Femur (tissue), 1 donor: ENCODE measurements at regions not wholly inside any gene's neighbourhood (a gene's known extent, or its start where the extent isn't known, plus 50 kb on each side); places are given as distances from the start of the nearest gene placed in this dataset.
"Not testable (repeated sequence)": the region's sequence is repeated elsewhere in the genome, so short reads cannot be mapped to it uniquely, and the experiment has no call there.

Experiments used
- DNase-seq: peaks from one replicate; pipeline ENCODE4 v3.0.0-alpha.2; 2017

DNA sequence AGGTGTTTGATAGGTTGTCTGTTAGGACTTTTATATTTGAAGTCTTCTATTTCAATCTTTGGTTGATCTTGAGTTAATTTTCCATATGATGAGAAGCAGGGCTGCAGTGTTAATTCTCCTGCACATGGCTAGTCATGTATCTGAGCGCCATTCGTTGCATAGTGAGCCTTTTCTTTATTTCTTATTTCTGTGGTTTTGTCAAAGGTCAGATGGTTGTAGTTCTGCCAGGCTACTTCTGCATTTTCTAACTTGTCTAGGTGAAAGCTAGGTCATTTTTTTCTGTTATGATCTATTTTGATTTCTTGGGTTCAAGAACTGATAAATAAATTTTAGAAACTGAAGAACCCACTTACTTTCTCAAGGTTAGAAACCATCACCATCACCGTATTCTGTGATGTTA lies 56.7 kb downstream of the CCDC74A start:
- DNase-seq: no peak

DNA sequence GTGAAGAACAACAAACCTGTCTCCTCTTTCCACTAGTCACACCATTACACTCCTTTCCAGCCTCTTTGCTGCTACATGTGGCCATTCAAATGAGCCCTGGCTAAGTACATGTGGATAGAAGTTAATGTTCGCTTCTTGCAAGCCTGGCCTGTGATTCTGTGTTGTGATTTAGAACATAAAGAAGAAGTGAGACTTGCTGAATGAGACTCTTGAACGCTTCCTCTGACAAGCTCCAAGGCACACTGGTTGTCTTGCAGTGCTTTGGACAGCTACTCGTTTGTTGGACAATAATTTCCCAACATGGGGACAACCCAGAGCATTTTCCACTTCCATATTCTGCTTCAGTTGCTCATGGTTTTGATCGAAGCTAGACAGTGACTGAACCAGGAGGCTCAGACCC lies 57.3 kb downstream of the CCDC74A start:
- DNase-seq: no peak

DNA sequence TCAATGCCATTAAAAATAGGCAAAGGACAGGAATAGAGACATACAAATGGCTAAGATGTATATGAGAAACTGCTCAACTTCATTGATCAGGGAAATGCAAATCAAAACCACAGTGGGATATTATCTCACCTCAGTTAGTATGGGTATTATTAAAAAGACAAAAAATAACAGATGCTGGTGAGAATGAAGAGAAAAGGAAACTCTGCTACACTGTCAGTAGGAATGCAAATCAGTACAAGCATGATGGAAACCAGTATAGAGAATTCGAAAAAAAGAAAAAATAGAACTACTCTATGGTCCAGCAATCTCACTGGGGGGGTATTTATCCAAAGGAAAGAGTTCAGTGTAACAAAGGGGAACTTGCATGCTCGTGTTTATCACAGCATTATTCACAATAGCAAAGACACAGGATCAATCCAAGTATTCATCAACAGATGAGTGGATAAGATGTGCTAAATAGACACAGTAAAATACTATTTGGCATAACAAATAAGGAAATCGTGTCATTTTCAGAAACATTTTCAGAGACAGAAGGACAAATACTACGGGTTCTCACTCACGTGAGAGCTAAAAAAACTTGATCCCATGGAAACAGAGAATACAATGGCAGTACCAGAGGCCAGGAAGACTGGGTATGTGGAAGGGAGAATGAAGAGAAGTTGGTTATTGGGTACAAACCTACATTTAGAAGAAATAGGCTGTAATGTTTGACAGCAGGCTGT lies 60.6 kb downstream of the CCDC74A start:
- no peak for DNase-seq

DNA sequence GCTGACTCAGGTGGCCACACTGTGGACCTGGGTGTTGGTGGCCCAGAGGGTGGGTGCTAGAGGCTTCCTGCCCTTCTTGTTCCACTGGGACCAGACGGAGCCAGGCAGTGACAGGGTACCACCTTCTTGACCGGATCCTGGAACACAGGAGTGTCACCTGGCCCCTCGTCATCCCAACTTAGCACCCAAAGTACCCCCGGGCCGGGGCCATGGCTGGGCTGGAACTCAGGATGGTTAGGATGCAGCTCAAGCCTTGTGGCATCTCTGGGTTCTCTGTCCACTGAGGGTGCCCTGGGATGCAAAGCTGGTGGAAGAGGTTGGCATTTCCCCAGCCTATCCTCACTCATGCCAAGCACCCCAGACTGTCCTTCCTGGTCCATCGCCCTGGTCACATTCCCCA lies 61.4 kb downstream of the CCDC74A start:
- not testable (repeated sequence) for DNase-seq

DNA sequence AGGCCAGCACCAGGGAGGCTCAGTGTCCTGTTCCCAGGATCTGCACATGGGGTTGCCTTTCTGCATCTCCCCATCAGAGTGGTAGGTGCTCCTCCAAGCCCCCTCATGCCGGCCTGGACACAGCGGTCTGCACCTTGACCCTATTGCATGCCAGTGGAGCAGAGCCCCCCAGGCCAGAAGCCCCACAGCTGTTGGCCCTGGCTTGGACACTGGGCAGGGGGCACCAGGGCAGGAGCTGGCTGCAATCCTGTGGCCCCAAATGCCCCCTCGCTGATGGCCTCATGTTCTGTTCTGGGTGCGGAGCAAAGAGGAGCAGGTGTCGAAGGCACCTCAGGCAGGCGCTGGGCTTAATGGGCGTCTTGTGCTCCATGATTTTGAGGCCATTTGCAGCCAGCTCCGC lies 62.7 kb downstream of the CCDC74A start:
- DNase-seq: no peak

DNA sequence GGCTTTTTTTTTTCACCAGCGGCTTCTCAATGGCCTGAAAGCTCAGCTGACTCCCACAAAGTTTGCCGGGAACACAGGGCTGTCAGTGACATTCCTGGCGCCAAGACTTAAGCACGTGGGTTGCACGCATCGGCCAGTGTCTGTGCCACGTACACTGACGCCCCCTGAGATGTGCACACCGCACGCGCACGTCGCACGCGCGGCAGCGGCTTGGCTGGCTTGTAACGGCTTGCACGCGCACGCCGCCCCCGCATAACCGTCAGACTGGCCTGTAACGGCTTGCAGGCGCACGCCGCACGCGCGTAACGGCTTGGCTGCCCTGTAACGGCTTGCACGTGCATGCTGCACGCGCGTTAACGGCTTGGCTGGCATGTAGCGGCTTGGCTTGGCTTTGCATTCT lies 63.2 kb downstream of the CCDC74A start:
- DNase-seq: no peak

DNA sequence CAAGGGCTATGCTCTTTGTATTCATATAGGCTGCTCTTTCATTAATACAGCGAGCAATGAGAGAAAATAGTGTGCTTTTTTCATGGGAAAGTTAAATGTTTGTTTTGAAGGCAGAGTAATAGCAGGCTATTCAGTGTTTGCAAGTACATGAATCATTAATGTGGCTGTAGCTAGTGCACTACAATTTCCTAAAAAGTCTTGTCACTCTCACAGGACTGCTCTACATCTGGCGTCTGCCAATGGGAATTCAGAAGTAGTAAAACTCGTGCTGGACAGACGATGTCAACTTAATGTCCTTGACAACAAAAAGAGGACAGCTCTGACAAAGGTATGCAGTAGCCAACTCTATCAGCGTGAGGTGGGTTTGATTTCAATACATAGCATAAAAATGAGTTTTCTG lies 68.9 kb downstream of the CCDC74A start:
- not testable (repeated sequence) for DNase-seq

DNA sequence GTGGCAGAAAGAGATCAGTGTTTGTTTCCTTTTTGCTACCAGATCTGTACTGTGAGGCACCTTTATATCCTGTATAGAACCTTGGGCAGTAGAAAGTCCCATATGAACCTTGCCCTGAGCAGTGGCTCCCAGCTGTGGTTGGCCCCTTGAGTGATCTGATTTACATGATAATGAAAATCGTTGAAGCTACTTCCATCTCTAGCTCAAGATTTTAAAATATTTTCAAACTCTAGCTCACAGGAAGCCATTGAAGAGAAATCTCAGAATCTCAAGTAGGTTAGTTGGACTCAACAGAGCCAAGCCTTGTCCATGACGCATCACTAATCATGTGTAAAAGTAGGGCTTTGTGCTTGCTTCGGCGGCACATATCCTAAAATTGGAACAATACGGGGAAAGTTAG lies 74.8 kb downstream of the CCDC74A start:
- not testable (repeated sequence) for DNase-seq

DNA sequence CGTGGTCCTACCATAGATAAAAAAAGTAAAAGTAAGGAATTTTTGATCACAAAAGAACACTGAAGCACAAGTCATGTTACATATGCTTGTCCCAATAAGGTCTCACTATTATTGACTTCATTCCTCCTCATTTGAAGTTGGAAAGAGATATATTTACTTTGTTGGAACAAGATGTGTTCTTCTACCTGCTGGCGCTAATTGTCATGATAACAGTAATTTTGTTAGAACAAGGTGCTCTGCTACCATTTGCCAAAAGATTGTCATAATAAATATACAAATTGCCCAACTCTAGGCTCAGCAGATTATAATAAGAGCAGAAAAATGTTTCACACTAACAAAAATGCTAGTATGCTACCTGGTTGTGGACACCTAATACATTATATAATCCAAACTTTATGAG lies 77.0 kb downstream of the CCDC74A start:
- not testable (repeated sequence) for DNase-seq

DNA sequence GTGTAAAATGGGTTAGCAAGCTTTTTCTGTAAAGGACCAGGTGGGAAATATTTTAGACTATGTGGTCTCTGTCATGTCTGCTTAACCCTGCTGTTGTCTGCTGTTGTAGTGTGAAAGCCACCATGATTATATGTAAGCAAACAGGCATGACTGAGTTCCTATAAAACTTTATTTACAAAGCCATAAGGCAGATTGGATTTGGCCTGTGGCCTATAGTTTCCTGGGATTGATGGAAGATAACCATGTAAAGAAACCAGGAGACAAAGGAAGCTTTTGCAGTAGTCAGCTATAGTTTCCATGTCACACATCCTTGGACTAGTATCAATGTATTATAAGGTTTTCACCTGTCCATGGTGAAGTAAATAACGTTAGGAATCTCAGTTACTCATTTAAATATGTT lies 78.7 kb downstream of the CCDC74A start:
- not testable (repeated sequence) for DNase-seq

DNA sequence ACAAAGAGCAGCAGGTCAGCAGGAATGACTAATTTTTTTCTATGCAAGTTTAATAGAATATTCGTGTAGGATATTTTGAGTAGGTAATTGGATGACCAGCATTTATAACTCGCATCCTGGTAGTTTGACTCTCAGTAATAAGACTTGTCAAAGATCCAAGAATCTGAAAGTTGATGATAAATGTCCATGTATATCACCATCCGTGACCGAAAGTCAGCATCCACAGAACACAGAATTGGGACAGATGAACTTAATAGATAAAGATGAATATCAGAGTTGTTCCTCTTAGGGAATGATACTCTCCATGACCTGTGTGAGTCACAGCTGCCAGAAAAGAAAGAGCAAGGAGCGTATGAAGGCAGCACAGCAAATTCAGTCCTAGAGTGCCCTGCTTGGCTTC lies 79.4 kb downstream of the CCDC74A start:
- not testable (repeated sequence) for DNase-seq

DNA sequence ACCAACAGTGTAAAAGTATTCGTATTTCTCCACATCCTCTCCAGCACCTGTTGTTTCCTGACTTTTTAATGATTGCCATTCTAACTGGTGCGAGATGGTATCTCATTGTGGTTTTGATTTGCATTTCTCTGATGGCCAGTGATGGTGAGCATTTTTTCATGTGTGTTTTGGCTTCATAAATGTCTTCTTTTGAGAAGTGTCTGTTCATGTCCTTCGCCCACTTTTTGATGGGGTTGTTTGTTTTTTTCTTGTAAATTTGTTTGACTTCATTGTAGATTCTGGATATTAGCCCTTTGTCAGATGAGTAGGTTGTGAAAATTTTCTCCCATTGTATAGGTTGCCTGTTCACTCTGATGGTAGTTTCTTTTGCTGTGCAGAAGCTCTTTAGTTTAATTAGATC lies 86.9 kb downstream of the CCDC74A start:
- not testable (repeated sequence) for DNase-seq

DNA sequence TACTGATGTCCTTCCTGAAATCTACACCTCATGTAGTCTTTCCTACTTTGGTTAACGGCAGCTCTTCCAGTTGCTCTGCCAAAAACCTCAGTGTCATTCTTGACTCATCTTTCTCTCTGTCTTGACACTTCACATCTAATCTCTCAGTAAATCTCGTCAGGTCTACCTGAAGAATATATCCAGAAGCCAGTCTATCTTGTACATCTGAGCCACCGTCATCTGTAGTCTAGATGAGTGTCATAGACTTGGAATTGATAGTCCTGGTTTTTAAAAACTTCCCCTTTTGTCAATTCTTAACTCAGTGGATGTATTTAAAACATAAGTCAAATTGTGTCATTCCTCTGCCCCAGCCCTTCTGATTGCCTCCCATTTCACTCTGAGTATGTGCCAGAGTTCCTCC lies 90.6 kb downstream of the CCDC74A start:
- DNase-seq: not testable (repeated sequence)

DNA sequence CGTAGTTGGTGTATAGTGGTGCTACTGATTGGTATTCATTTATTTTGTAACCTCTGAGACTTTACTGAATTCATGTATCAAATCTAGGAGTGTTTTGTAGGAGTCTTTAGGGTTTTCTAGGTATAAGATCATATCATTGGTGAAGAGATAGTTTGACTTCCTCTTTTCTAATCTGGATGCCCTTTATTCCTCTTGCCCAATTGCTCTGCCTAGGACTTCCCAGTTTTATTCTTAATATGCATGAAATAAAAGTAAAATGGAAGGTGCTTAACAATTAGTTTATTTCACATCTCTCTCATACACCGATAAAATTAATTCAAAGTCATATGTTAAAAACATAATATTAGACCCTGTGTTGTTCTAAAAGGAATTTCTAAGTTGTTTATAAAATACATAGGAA lies 95.2 kb downstream of the CCDC74A start:
- DNase-seq: not testable (repeated sequence)

DNA sequence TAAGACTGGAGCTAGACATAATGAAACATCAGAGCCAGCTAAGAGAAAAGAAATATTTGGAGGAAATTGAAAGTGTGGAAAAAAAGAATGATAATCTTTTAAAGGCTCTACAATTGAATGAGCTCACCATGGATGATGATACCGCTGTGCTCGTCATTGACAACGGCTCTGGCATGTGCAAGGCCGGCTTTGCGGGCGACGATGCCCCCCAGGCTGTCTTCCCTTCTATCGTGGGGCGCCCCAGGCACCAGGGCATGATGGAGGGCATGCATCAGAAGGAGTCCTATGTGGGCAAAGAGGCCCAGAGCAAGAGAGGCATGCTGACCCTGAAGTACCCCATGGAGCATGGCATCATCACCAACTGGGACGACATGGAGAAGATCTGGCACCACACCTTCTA lies 98.3 kb downstream of the CCDC74A start:
- not testable (repeated sequence) for DNase-seq

DNA sequence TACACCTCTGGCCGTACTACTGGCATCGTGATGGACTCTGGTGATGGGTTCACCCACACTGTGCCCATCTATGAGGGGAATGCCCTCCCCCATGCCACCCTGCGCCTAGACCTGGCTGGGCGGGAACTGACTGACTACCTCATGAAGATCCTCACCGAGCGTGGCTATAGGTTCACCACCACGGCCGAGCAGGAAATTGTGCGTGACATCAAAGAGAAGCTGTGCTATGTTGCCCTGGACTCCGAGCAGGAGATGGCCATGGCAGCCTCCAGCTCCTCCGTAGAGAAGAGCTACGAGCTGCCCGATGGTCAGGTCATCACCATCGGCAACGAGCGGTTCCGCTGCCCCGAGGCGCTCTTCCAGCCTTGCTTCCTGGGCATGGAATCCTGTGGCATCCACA lies 98.9 kb downstream of the CCDC74A start:
- DNase-seq: not testable (repeated sequence)

DNA sequence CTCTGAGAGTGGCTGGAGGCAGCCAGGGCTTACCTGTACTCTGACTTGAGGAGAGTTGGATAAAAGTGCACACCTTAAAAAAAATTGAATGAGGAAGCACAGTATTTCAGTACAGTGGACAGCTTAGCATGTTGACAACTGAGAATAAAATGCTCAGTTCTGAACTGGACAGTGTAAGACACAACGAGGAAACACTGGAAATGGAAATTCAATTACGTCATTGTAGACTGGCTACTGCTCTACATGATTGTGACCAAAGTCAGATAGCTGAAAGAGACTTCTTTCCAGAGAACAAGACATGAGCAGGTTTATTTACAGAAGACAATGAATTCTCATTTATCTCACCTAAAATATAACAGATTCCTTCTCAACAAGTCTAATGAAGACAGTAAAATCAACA lies 100.1 kb downstream of the CCDC74A start:
- DNase-seq: not testable (repeated sequence)

DNA sequence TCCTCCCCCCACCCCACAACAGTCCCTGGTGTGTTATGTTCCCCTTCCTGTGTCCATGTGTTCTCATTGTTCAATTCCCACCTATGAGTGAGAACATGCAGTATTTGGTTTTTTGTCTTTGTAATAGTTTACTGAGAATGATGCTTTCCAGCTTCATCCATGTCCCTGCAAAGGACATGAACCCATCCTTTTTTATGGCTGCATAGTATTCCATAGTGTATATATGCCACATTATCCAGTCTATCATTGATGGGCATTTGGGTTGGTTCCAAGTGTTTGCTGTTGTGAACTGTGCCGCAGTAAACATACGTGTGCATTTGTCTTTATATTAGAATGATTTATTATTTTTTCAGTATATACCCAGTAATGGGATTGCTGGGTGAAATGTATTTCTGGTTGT lies 104.0 kb downstream of the CCDC74A start:
- DNase-seq: not testable (repeated sequence)

DNA sequence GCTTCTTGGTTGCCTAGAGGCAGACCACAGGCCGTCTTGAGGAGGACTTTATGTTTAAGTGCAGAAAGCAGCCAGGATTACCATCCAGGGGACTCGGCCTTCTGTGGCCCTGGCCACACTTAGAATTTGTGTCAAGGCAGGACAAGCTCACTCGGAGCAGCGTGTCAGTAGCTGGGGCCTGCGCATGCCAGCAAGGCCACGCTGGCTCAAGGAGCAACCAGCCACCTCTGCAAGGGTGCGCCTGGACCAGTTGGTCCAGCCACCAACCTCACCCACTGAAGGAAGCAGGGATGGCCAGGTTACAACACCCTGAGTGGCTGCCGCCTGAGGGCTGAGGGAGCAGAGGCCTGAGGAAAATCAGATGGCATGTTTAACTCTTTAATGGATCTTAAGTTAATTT lies 105.7 kb downstream of the CCDC74A start:
- DNase-seq: not testable (repeated sequence)

DNA sequence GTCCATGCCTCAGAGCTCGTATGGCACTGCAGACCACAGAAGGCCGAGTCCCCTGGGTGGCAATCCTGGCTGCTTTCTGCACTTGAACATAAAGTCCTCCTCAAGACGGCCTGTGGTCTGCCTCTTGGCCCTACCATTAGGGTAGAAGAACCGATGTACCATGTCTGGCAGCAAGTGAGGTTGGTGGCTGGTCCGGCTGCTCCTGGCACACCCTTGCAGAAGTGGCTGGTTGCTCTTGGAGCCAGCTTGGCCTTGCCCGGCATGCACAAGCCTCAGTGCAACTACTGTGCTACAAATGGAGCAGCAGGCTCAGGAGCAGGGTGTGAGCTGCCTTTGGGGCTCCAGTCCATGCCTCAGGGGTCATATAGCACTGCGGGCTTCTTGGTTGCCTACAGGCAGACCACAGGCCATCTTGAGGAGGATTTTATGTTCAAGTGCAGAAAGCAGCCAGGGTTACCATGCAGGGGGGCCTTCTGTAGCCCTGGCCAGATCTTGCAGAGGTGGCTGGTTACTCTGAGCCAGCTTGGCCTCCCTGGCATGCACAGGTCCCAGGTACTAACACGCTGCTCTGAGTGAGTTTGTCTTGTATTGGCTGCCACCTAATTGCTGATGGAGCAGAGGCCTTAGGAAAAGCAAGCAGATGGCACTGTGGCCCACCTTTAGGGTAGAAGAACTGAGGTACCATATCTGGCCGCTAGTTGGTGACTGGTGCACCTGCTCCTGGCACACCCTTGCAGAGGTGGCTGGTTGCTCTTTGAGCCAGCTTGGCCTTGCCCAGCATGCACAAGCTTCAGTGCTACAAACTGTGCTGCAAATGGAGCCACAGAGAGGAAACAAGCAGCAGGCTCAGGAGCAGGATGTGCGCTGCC lies 106.4 kb downstream of the CCDC74A start:
- not testable (repeated sequence) for DNase-seq

DNA sequence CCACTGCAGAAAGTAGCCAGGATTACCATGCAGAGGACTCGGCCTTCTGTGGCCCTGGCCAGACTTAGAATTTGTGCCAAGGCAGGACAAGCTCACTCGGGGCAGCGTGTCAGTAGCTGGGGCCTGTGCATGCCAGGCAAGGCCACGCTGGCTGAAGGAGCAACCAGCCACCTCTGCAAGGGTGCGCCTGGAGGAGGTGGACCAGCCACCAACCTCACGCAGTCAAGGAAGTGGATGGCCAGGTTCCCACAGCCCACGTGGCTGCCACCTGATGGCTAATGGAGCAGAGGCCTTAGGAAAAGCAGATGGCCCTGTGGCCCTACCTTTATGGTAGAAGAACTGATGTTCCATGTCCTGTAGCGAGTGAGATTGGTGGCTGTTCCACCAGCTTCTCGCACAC lies 107.9 kb downstream of the CCDC74A start:
- no peak for DNase-seq

DNA sequence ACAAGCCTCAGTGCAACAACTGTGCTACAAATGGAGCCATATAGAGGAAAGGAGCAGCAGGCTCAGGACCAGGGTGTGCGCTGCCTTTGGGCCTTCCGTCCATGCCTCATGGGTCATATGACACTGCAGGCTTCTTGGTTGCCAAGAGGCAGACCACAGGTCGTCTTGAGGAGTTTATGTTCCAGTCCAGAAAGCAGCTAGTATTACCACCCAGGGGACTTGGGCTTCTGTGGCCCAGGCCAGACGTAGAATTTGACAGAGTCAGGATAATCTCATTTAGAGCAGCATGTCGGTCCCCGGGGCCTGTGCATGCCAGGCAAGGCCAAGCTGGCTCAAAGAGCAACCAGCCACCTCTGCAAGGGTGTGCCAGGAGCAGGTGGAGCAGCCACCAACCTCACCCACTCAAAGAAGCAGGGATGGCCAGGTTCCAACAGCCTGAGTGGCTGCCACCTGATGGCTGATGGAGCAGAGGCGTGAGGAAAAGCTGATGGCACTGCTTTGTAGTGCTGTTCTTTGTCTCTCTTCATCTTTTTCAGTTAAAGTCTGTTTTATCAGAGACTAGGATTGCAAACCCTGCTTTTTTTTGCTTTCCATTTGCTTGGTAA lies 109.1 kb downstream of the CCDC74A start:
- DNase-seq: not testable (repeated sequence)

DNA sequence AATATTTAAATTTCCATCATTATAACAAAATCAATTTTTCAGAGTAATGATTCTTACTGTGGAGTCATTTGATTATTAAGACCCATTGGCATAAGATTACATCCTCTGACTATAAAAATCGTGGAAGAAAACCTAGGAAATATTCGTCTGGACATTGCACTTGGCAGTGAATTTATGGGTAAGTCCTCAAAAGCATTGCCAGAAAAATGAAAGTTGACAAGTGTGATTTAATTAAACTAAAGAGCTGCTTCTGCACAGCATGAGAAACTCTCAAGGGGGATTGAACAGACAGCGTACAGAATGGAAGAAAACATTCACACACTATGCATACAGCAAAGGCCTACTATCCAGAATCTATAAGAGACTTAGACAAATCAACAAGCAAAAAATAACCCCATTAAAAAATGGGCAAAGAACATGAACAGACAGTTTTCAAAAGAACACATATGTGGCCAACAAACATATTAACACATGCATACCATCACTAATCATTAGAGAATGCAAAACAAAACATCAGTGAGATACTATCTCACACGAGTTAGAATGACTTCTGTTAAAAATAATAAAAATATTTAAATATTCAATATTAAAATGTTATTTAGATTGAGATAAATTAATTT lies 111.4 kb downstream of the CCDC74A start:
- not testable (repeated sequence) for DNase-seq
